Activated CD4-positive, alpha-beta T cell treated with anti-CD3 and anti-CD28 coated beads, Interleukin-2, amount 50 U/mL, for 1 hour (primary cell): ENCODE measurements at regions not wholly inside any gene's neighbourhood (a gene's known extent, or its start where the extent isn't known, plus 50 kb on each side); places are given as distances from the start of the nearest gene placed in this dataset.

Source experiments
- DNase-seq: peaks from one replicate; pipeline ENCODE4 v3.0.0-alpha.2; 2020

- DNase-seq = no peak
Measured at GRCh38 chr5:107213025-107213424, 457.7 kb downstream of the EFNA5 start.

GRCh38 chr5:107211630-107212029 lies 459.1 kb downstream of the EFNA5 start:
- no peak for DNase-seq

GRCh38 chr5:107208867-107209266 lies 461.9 kb downstream of the EFNA5 start:
- no peak for DNase-seq

- DNase-seq = no peak
Measured at GRCh38 chr5:107204413-107204812, 466.3 kb downstream of the EFNA5 start.

- no peak for DNase-seq
Measured at GRCh38 chr5:107203243-107203642, 467.5 kb downstream of the EFNA5 start.

- no peak for DNase-seq
Measured at GRCh38 chr5:107199756-107200155, 471.0 kb downstream of the EFNA5 start.

GRCh38 chr5:107196500-107197059 lies 474.2 kb downstream of the EFNA5 start:
- DNase-seq = no peak

GRCh38 chr5:107195890-107196395 lies 474.8 kb downstream of the EFNA5 start:
- no peak for DNase-seq

GRCh38 chr5:107184871-107185270 lies 485.9 kb downstream of the EFNA5 start:
- no peak for DNase-seq

- DNase-seq = no peak
Measured at GRCh38 chr5:107184066-107184465, 486.7 kb downstream of the EFNA5 start.

- no peak for DNase-seq
Measured at GRCh38 chr5:107170620-107171019, 500.1 kb downstream of the EFNA5 start.

- DNase-seq = no peak
Measured at GRCh38 chr5:107169867-107170266, 500.9 kb downstream of the EFNA5 start.

- DNase-seq = no peak
Measured at GRCh38 chr5:107168848-107169752, 501.6 kb downstream of the EFNA5 start.

- DNase-seq = no peak
Measured at GRCh38 chr5:107168086-107168485, 502.7 kb downstream of the EFNA5 start.

- DNase-seq = no peak
Measured at GRCh38 chr5:107165296-107165695, 505.4 kb downstream of the EFNA5 start.

- DNase-seq = no peak
Measured at GRCh38 chr5:107157809-107158208, 512.9 kb downstream of the EFNA5 start.

- no peak for DNase-seq
Measured at GRCh38 chr5:107155707-107156106, 515.0 kb downstream of the EFNA5 start.

GRCh38 chr5:107154593-107154992 lies 516.1 kb downstream of the EFNA5 start:
- no peak for DNase-seq

- DNase-seq = no peak
Measured at GRCh38 chr5:107153283-107153682, 517.5 kb downstream of the EFNA5 start.

GRCh38 chr5:107149243-107150005 lies 521.3 kb downstream of the EFNA5 start:
- DNase-seq = no peak

- no peak for DNase-seq
Measured at GRCh38 chr5:107147589-107147988, 523.1 kb downstream of the EFNA5 start.

- no peak for DNase-seq
Measured at GRCh38 chr5:107146901-107147300, 523.8 kb downstream of the EFNA5 start.

GRCh38 chr5:107135391-107135790 lies 535.3 kb downstream of the EFNA5 start:
- DNase-seq = no peak

- DNase-seq = no peak
Measured at GRCh38 chr5:107134931-107135330, 535.8 kb downstream of the EFNA5 start.
